ENCODE measurements at regions not wholly inside any gene's neighbourhood (a gene's known extent, or its start where the extent isn't known, plus 50 kb on each side); places are given as distances from the start of the nearest gene placed in this dataset.
A peak's percentile ranks its signal among the peaks of the same experiment; 100 is the strongest.

- no peaks in the 10 kb centered on the region for H3K4me1 Mint-ChIP-seq
- DNase-seq: no peak
- H3K36me3 Mint-ChIP-seq (ENCODE audit: low read depth): no peaks in the 10 kb centered on the region
- H3K9me3 Mint-ChIP-seq: peaks cover 14% of the 10 kb centered on the region
- ATAC-seq: no peak
- H3K27ac Mint-ChIP-seq: no peak overlapping the region
- no peak overlapping the region for H3K4me3 Mint-ChIP-seq
- no peaks in the 10 kb centered on the region for H3K27me3 Mint-ChIP-seq
Observed at GRCh38 chr3:16658004-16658924, 53.0 kb upstream of the DAZL start.

GRCh38 chr3:16658925-16659793 lies 53.9 kb upstream of the DAZL start:
- Mint-ChIP-seq H3K36me3 (ENCODE audit: low read depth) (no peaks in the 10 kb centered on the region), H3K4me3 (no peak overlapping the region), H3K9me3 (peaks cover 14% of the 10 kb centered on the region), H3K27ac (no peak overlapping the region), H3K27me3 (peaks cover 2% of the 10 kb centered on the region), H3K4me1 (no peaks in the 10 kb centered on the region)
- DNase-seq (no peak), ATAC-seq (no peak)

- Mint-ChIP-seq H3K36me3 (ENCODE audit: low read depth) (no peaks in the 10 kb centered on the region), H3K27ac (no peak overlapping the region), H3K9me3 (peaks cover 14% of the 10 kb centered on the region), H3K27me3 (peaks cover 2% of the 10 kb centered on the region), H3K4me1 (no peaks in the 10 kb centered on the region), H3K4me3 (no peak overlapping the region)
- DNase-seq: no peak
- no peak for ATAC-seq
Observed at GRCh38 chr3:16663854-16664712, 58.9 kb upstream of the DAZL start.

GRCh38 chr3:16665282-16665741 lies 60.1 kb upstream of the DAZL start:
- H3K27me3 Mint-ChIP-seq: peaks cover 2% of the 10 kb centered on the region
- no peak overlapping the region for H3K27ac Mint-ChIP-seq
- peak; percentile 49 for ATAC-seq
- H3K4me3 Mint-ChIP-seq: no peak overlapping the region
- DNase-seq: no peak
- H3K36me3 Mint-ChIP-seq (ENCODE audit: low read depth): no peaks in the 10 kb centered on the region
- H3K4me1 Mint-ChIP-seq: no peaks in the 10 kb centered on the region
- H3K9me3 Mint-ChIP-seq: peaks cover 14% of the 10 kb centered on the region

DNA sequence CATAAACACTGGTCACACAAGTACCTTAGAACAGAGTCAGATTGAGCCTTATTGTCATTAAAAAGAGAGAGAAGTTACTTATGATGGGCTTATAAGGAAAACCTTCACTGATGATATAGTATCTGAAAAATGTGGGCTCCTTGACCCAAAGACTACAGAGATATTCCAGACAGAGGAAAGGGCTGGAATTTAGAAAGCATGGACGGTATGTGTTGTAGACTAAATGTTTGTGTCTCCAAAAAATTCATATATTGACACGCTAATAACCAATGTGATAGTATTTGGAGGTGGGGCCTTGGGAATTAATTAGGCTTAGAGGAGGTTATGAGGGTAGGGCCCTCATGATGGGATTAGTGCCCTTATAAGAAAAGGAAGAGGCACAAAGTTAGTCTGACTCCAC lies 61.0 kb upstream of the DAZL start:
- DNase-seq (no peak), ATAC-seq (no peak)
- H3K36me3 Mint-ChIP-seq (ENCODE audit: low read depth): no peaks in the 10 kb centered on the region
- H3K27ac Mint-ChIP-seq: no peak overlapping the region
- H3K9me3 Mint-ChIP-seq: peaks cover 10% of the 10 kb centered on the region
- peaks cover 2% of the 10 kb centered on the region for H3K27me3 Mint-ChIP-seq
- H3K4me1 Mint-ChIP-seq: no peaks in the 10 kb centered on the region
- no peak overlapping the region for H3K4me3 Mint-ChIP-seq

DNA sequence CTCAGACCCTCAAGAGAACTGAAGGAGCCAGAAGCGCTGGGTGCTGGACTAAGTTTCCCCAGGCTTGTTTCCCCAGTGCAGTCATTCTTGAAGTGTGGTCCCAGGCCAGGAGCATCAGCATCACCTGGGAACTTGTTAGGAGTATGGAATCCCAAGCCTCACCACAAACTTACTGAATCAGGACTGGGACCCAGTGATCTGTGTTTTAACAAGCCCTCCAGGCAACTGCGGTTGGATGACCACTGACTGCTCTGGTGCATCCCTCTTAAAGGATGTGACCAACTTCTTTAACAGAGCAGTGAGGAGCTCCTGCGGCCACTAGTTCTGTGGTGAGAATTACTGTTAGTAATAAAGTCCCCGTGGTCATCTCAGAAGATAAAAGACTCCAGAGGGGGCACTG lies 62.4 kb upstream of the DAZL start:
- no peaks in the 10 kb centered on the region for H3K9me3 Mint-ChIP-seq
- no peak overlapping the region for H3K4me3 Mint-ChIP-seq
- peak; percentile 24 for ATAC-seq
- no peak overlapping the region for H3K27ac Mint-ChIP-seq
- no peaks in the 10 kb centered on the region for H3K36me3 Mint-ChIP-seq (ENCODE audit: low read depth)
- no peaks in the 10 kb centered on the region for H3K4me1 Mint-ChIP-seq
- no peak for DNase-seq
- peaks cover 2% of the 10 kb centered on the region for H3K27me3 Mint-ChIP-seq

DNA sequence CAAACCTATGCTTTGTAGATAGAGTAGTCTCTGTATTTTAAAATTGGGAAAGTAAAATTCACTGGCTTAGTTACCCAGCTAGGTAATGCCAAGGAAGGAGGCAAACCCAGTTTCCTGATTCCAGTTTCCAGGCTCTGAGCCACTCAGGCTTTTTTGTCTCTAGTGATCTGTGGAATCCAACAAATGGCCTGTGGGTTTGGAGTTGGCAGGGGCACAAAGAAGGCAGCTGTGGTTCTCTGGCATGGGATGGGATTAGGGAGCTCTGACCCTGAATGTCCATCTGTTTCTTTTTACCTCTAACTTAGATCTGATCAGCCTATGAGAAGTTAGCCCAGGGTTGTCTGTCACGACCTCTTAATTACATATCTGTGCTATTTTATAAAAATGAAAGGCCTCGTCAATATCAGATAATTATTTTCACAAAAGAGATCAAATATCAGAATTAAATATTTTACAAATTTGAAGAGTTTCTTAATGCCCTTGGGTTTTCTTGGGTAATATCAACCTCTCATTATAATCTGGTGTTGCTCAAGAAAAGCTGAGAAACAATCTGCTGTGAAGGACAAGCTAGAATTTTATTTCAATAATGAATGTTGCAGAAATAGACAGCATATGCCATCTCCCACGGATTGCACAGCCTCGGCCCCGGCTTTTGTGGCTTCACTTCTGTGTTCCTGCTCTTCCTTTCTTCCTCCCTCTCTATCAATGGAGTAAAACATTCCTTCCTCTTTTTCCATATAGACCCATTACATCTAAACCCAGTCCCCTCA lies 63.7 kb upstream of the DAZL start:
- Mint-ChIP-seq H3K4me1 (no peaks in the 10 kb centered on the region), H3K36me3 (ENCODE audit: low read depth) (no peaks in the 10 kb centered on the region), H3K27ac (no peak overlapping the region), H3K27me3 (no peaks in the 10 kb centered on the region), H3K4me3 (no peak overlapping the region), H3K9me3 (no peaks in the 10 kb centered on the region)
- no peak for DNase-seq
- no peak for ATAC-seq

GRCh38 chr3:16670191-16670590 lies 65.0 kb upstream of the DAZL start:
- ATAC-seq (no peak), DNase-seq (no peak)
- H3K27ac Mint-ChIP-seq: no peak overlapping the region
- no peaks in the 10 kb centered on the region for H3K9me3 Mint-ChIP-seq
- no peak overlapping the region for H3K4me3 Mint-ChIP-seq
- H3K27me3 Mint-ChIP-seq: no peaks in the 10 kb centered on the region
- H3K36me3 Mint-ChIP-seq (ENCODE audit: low read depth): no peaks in the 10 kb centered on the region
- no peaks in the 10 kb centered on the region for H3K4me1 Mint-ChIP-seq

DNA sequence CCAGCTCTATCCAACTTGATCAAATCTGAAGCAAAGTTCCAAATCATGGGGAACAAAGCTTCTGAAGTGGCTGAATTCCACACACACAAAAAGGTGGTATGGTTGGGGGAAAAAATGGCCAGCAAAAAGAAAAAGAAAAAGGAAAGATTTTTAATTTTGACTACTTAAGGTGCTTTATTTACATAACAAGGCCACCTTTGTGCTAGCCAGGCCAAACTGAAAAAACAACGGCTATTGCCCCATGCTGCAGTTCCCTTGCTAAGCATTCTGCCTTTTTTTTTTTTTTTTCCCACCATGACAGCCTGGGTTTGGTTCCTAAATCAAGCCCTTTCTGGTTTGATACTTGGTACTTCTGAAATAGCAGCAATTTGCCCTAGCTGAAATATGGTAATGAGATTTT lies 66.5 kb upstream of the DAZL start:
- Mint-ChIP-seq H3K4me3 (no peak overlapping the region), H3K27ac (no peak overlapping the region), H3K4me1 (no peaks in the 10 kb centered on the region), H3K36me3 (ENCODE audit: low read depth) (peaks cover 2% of the 10 kb centered on the region), H3K27me3 (no peaks in the 10 kb centered on the region), H3K9me3 (peaks cover 7% of the 10 kb centered on the region)
- no peak for DNase-seq
- no peak for ATAC-seq

DNA sequence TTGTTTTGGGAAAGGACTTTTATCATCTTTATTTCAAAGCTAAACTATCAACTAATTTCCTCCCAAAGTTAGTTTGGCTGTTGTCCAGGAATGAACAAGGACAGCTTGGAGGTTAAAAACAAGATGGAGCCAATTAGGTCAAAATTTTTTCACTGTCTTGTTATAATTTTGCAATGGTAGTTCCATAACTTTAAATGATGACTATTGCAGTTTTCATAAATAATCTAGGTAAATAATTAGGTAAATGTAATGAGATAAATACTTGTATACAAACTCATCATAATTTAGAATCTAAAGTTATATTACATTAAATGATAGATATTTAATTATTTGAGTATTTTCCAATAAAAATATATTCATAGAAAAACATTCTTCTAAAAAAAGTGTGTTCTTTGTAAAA lies 68.3 kb upstream of the DAZL start:
- Mint-ChIP-seq H3K4me3 (no peak overlapping the region), H3K4me1 (no peaks in the 10 kb centered on the region), H3K36me3 (ENCODE audit: low read depth) (peaks cover 7% of the 10 kb centered on the region), H3K27me3 (no peaks in the 10 kb centered on the region), H3K27ac (no peak overlapping the region), H3K9me3 (peaks cover 10% of the 10 kb centered on the region)
- DNase-seq (no peak), ATAC-seq (no peak)

DNA sequence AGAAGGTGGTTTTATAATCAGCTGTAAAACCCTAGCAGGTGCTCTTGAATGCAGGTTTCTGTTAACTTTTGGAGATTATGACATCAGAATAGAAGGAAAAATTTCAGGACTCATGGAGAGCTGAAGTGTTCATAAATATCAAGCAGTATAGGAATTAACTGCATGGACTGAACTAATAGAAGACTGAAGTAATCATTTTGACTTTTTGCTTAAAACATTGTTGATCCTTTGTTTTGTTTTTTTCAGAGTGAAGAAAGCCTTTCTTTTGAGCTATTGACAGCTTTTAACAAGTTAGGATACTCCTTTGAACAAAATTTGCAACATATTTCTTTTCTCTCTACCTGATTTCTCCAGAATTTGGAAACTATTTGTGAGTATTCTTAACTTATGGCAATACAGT lies 70.6 kb upstream of the DAZL start:
- peaks cover 7% of the 10 kb centered on the region for H3K36me3 Mint-ChIP-seq (ENCODE audit: low read depth)
- no peaks in the 10 kb centered on the region for H3K4me1 Mint-ChIP-seq
- no peak overlapping the region for H3K27ac Mint-ChIP-seq
- no peak for DNase-seq
- H3K4me3 Mint-ChIP-seq: no peak overlapping the region
- no peaks in the 10 kb centered on the region for H3K27me3 Mint-ChIP-seq
- no peak for ATAC-seq
- peaks cover 11% of the 10 kb centered on the region for H3K9me3 Mint-ChIP-seq

DNA sequence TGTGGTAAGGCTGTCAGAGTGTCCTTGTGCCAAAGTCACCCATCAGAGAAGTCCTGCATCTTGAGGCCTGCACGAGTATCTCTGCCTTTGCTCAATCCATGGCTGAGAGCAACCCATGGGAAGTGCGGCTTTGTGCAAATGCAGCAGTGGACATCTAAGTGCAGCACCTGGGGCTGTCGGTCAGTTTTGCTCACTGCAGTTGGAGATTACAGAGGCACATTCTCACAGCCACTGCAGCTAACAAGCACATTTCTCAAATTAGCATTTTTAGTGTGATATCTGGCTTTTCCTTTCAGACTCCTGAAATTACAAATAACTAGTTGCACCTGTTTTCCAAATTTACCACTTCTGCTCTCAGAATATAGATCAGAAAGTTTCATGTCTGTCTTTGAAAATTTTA lies 81.5 kb upstream of the DAZL start:
- H3K9me3 Mint-ChIP-seq: no peaks in the 10 kb centered on the region
- no peak overlapping the region for H3K4me3 Mint-ChIP-seq
- no peaks in the 10 kb centered on the region for H3K4me1 Mint-ChIP-seq
- ATAC-seq: no peak
- no peak for DNase-seq
- no peaks in the 10 kb centered on the region for H3K36me3 Mint-ChIP-seq (ENCODE audit: low read depth)
- H3K27ac Mint-ChIP-seq: no peak overlapping the region
- H3K27me3 Mint-ChIP-seq: no peaks in the 10 kb centered on the region

DNA sequence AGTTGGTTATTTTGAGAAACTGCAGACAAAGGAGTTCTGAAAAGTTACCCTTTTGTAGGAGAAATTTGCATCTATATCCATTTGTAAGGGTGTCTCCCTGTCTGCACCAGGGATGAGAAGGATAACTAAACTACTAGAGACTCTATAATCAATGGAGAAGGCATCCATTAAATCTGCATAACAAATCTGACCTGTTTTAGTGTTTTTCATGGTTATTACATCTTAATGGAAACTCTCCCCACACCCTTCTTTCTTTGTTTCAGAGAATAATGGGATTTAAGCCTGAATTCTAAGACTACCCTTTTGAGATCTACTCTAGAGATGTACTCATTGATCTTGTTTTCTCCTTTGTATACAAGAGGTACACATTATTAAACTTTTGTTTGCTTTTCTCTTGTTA lies 82.0 kb upstream of the DAZL start:
- ATAC-seq (no peak), DNase-seq (no peak)
- H3K4me1 Mint-ChIP-seq: no peaks in the 10 kb centered on the region
- H3K36me3 Mint-ChIP-seq (ENCODE audit: low read depth): no peaks in the 10 kb centered on the region
- no peaks in the 10 kb centered on the region for H3K27me3 Mint-ChIP-seq
- H3K9me3 Mint-ChIP-seq: no peaks in the 10 kb centered on the region
- no peak overlapping the region for H3K4me3 Mint-ChIP-seq
- no peak overlapping the region for H3K27ac Mint-ChIP-seq
